GM12891 (cell line): ENCODE measurements at regions not wholly inside any gene's neighbourhood (a gene's known extent, or its start where the extent isn't known, plus 50 kb on each side); places are given as distances from the start of the nearest gene placed in this dataset.

Experiments used
- DNase-seq: peaks from one replicate; pipeline ENCODE4 v3.0.0; 2011; ENCODE audit warnings: low spot score; ENCODE audit not compliant: insufficient read length
- FAIRE-seq: peaks from 2 replicates; lab custom pipeline; 2011; peaks lifted over from hg19 to GRCh38; lab: Jason Lieb, UNC
- PAX5 ChIP-seq: IDR thresholded peaks from 2 replicates; pipeline ENCODE4 v1.6.1; 2011; ENCODE audit warnings: low read length, moderate library complexity, mild to moderate bottlenecking; ENCODE audit not compliant: insufficient read depth, severe bottlenecking
- POLR2A ChIP-seq: IDR thresholded peaks from 2 replicates; pipeline ENCODE4 v1.6.1; 2011; ENCODE audit warnings: low read depth, low read length, control low read depth
- POLR2AphosphoS5 ChIP-seq: IDR thresholded peaks from 2 replicates; pipeline ENCODE4 v1.6.1; 2011; ENCODE audit warnings: low read depth, low read length, control low read depth
- POU2F2 ChIP-seq: IDR thresholded peaks from 2 replicates; pipeline ENCODE4 v1.6.1; 2011; ENCODE audit warnings: low read depth, mild to moderate bottlenecking, control low read depth, low read length, moderate library complexity
- SPI1 ChIP-seq: IDR thresholded peaks from 2 replicates; pipeline ENCODE4 v1.6.1; 2011; ENCODE audit warnings: low read depth, low read length, control low read depth
- TAF1 ChIP-seq: IDR thresholded peaks from 2 replicates; pipeline ENCODE4 v1.6.1; 2011; ENCODE audit warnings: low read depth, low read length, control low read depth

DNA sequence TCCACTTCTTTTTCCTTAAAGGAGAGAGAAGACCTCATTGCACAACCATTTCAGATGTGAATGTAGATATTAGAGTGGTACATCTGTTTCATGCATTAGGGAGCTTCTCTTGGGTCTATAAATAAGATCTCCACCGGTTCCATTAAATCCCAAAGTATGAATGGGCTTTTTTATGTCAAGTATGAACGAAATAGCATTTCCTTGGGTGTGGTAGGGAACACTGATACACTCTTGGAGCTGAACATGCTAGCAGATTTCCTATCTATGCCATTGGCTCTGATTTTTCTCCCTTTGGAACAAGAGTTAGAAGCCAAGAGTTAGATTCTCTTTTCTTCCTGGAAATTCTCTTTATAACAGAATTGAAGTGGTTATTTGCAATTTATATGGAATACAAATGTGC is 245.6 kb upstream of the ADAMTS5 start:
- DNase-seq: no peak
- TF ChIP-seq POLR2AphosphoS5: no peak
- no peak for TF ChIP-seq POU2F2
- no peak for TF ChIP-seq SPI1
- no peak for TF ChIP-seq POLR2A
- no peak for TF ChIP-seq PAX5
- TF ChIP-seq TAF1: no peak
- FAIRE-seq: no peak

- DNase-seq: no peak
- FAIRE-seq: no peak
- TF ChIP-seq POU2F2 (no peak), POLR2A (no peak), SPI1 (no peak), TAF1 (no peak)
Observed at GRCh38 chr21:27209546-27209945, 242.7 kb upstream of the ADAMTS5 start.

DNA sequence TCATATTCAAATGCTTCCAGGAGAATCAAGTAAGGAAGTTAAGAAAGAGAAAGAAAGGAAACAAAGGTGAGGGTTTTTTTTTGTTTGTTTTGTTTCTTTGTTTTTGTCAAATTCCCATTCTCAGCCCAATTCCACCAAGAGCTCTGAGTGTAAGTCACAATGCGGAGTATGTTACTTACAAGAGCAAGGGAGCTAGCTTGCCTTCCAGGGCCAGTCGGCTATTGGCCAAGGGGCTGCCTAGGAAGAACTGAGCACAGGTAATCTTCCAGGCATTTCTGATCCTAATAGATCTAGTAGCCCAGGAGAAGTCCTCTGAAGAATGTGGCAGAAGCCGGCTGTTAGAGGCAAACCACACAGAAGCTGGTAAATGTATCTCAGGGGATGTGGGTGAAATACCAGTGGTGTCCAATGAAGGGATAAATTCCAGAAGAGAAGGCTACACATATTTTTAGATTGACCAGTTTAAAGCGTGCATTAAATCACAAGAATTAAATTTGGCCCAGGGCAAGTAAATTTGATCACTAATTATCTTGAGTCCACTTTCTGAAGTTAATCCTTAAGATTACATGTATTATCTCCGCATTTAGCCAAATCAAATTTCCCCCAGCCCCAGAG is 239.6 kb upstream of the ADAMTS5 start:
- no peak for FAIRE-seq
- no peak for TF ChIP-seq POLR2AphosphoS5
- TF ChIP-seq POU2F2: no peak
- TF ChIP-seq PAX5: no peak
- TF ChIP-seq TAF1: no peak
- TF ChIP-seq SPI1: no peak
- TF ChIP-seq POLR2A: no peak
- no peak for DNase-seq

DNA sequence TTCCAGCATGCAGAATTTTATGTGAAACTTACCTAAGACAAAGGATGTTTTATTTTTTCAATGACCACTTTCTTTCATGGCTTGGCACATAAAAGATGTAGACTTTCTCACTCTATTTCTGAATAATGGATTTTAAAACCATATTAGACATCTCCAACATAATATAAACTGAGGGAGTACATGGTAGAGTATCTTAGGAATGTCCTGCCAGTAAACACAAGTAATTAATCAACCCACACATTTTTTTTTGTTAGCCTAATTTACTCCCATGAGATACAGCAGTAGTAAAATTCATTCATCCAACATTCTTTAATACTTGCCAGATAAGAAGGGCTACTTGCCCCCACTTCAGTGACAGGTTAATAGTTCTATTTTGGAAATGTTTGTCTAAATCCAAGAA is 235.4 kb upstream of the ADAMTS5 start:
- FAIRE-seq (no peak), DNase-seq (no peak)
- no peak for TF ChIP-seq TAF1
- TF ChIP-seq SPI1: no peak
- no peak for TF ChIP-seq POLR2AphosphoS5
- no peak for TF ChIP-seq PAX5
- TF ChIP-seq POU2F2: no peak

DNA sequence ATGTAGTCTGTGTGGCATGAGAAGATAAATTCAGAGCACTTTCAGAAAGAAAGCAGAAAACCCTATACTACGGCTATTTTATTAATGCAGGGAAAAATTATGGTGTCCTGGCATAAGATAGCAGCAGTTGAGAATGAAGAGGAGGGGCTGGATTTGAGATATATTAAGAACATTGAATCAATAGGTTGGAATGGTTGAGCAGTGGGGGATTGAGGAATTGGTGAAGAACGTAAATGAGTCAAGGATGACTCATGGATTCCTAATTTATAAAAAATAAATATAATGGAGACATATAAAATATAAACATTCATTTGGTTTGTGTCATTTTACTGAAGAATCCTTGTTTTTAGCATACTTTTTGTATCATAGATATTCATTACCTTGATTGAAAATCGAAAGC is 234.3 kb upstream of the ADAMTS5 start:
- DNase-seq (no peak), FAIRE-seq (no peak)
- TF ChIP-seq TAF1: no peak

DNA sequence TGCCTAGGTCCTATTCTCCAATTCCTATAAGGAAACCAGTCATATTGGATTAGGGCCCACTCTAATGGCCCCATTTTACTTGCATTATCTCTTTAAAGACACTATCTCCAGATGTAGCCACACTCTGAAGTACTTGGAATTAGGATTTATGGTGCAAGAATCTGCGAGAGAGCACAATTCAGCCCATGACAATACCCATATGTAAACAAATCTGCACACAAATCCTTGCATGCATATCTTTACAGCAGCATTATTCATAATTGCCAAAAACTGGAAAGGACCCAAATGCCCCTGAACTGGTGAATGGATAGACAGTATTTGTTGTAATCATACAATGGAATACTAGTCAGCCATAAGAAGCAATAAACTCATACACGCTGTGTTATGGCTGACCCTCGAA is 229.8 kb upstream of the ADAMTS5 start:
- DNase-seq: no peak
- TF ChIP-seq PAX5 (no peak), POLR2AphosphoS5 (no peak), POU2F2 (no peak), POLR2A (no peak), TAF1 (no peak), SPI1 (no peak)
- FAIRE-seq: no peak

- no peak for TF ChIP-seq POU2F2
- no peak for TF ChIP-seq POLR2A
- TF ChIP-seq PAX5: no peak
- no peak for TF ChIP-seq SPI1
- no peak for TF ChIP-seq POLR2AphosphoS5
- no peak for TF ChIP-seq TAF1
- DNase-seq: no peak
- no peak for FAIRE-seq
Observed at GRCh38 chr21:27192281-27192949, 225.5 kb upstream of the ADAMTS5 start.

DNA sequence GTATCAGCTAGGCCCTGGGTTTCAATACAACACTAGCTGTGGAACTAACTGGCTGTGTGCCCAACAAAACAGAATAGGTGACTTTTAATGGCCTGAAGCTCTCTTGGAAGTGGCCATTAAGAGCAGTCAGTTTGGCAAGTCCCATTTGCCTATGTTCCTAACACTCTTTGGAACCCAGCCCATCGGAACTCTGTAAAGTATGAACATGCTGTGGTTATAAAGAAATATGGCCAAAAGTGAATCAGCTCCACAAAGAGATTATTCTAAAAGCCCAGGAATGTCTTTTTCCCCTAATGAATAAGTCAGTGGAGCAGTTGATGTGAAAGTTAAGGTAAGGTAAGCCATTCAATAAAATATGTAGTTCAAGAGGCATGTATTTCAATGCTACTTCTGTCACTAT is 223.7 kb upstream of the ADAMTS5 start:
- DNase-seq (no peak), FAIRE-seq (no peak)
- TF ChIP-seq PAX5 (no peak), POLR2AphosphoS5 (no peak), POLR2A (no peak), POU2F2 (no peak), SPI1 (no peak), TAF1 (no peak)

GRCh38 chr21:27189870-27190269 is 223.0 kb upstream of the ADAMTS5 start:
- DNase-seq (no peak), FAIRE-seq (no peak)
- TF ChIP-seq SPI1: no peak
- TF ChIP-seq POU2F2: no peak
- no peak for TF ChIP-seq POLR2AphosphoS5
- TF ChIP-seq PAX5: no peak
- TF ChIP-seq TAF1: no peak
- TF ChIP-seq POLR2A: no peak

GRCh38 chr21:27173053-27173452 is 206.2 kb upstream of the ADAMTS5 start:
- FAIRE-seq: no peak
- TF ChIP-seq TAF1 (no peak), POLR2A (no peak), POU2F2 (no peak), PAX5 (no peak), SPI1 (no peak), POLR2AphosphoS5 (no peak)
- DNase-seq: no peak

- DNase-seq (no peak), FAIRE-seq (no peak)
- TF ChIP-seq POU2F2 (no peak), SPI1 (no peak), PAX5 (no peak), POLR2A (no peak)
Observed at GRCh38 chr21:27171707-27172106, 204.8 kb upstream of the ADAMTS5 start.
